ENCODE measurements at regions not wholly inside any gene's neighbourhood (a gene's known extent, or its start where the extent isn't known, plus 50 kb on each side); places are given as distances from the start of the nearest gene placed in this dataset.

DNA sequence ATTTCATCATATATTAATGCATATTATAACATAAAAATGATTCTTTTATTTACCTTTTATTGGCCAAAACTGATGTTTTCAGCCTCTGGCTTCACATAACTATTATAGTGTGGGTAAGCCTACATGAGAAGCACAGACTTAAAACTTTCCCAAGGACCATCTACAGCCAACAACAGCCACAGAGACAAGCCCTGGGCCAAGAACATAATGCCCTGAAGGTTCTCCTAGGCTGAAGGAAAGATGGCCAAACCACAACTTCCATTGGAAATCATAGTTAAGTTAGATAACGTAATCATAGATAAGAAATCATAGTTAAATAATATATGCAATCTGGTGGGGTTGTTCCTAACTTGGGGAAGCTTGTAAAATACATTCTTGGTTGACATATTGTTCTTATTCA is 280.0 kb upstream of the EMCN start:
- DNase-seq = no peak

- no peak for DNase-seq
These were observed 279.5 kb upstream of the EMCN start for GRCh38 chr4:100797356-100797755.

GRCh38 chr4:100796332-100796731 is 278.5 kb upstream of the EMCN start:
- no peak for DNase-seq

- no peak for DNase-seq
These were observed 277.8 kb upstream of the EMCN start for GRCh38 chr4:100795581-100795980.

DNA sequence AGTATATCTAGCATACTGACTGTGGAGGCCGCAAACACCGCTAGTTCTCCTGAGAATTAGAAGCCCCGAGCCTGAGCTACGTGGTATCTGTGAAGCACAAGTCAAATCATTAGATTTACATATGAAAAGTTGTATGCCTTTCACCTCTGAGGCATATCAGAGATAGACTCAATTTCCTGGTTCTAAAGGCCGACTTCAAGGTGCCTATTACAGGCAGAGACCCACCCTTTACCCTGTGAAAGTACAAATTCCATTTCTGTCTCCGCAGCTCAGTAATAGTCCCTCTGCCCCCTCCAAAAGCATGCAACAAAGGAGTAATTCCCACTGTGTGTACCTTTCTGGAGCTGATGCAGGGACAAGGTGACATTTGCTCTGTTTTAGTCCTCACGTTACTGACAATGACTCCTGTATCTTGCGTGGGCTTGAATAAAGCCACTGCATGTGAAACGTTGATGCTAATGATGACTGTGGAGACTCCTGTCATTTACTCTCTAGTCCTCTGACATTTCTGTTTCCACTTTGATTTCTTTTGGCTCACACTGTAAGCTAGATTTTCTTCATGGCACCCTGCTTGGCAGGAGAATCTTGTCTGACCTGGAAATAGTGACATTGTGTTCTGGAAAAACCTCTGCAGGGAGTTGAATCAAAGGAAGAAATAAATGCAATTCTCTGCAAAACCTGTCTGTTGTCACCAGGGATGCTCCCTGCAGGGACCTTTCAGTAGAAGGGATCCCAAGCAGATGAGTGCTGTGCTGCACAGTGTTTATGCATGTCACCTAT is 273.2 kb upstream of the EMCN start:
- no peak for DNase-seq

DNA sequence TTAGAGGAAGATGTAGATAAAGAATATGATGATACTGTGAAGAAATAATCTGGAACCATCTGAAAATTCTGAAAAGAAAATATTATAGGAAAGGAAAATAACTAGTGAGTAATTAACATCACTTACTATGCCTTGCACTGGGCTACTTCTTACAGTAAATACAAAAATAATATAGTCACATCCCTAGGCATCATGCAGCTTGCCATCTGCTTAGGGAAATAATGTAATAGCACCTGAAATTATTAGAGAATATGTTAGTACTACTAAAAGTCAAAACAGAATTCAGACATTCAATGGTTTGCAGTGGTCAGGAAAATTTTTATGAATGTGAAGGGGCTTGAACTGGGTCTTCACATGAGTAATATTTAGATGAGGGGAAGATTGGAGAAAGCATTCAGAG is 272.2 kb upstream of the EMCN start:
- no peak for DNase-seq

GRCh38 chr4:100786481-100786880 is 268.7 kb upstream of the EMCN start:
- no peak for DNase-seq

DNA sequence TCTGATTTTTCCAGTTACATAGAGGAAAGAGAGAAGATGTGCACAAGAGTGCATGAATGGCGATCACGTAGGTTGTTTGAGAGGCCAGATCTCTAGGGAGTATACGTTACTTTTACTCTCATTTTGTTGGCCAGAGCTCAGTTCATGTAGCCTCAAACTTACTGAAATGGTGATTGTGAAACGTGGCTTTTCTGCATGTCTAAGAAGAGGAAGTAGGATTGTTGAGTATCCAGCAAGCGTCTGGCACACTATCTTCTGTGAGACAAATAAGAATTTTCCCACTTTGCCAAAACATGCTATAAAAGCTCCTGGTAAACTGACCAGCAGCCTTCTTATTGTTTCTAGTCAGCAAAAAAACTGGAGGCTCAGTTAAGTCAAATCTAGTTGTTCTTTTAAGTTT is 264.5 kb upstream of the EMCN start:
- DNase-seq = no peak

DNA sequence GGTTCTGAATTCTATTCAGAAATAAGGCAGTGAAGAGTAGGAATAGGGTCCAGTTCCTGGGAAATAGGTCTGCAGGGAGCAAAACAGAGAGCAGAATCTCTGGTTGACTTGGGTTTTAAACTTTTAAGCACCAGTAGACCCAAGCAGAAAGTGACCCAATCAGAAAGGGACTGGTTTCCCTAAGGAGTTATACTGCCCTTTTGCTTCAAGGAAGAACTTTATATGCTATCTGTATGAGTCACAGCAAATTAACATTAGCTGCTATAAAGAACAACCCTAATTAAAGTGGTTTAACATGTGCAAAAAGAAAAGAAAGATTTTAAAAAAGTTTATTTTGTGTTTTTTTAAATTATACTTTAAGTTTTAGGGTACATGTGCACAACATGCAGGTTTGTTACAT is 263.6 kb upstream of the EMCN start:
- DNase-seq = no peak

- DNase-seq = no peak
These were observed 262.3 kb upstream of the EMCN start for GRCh38 chr4:100780126-100780525.

DNA sequence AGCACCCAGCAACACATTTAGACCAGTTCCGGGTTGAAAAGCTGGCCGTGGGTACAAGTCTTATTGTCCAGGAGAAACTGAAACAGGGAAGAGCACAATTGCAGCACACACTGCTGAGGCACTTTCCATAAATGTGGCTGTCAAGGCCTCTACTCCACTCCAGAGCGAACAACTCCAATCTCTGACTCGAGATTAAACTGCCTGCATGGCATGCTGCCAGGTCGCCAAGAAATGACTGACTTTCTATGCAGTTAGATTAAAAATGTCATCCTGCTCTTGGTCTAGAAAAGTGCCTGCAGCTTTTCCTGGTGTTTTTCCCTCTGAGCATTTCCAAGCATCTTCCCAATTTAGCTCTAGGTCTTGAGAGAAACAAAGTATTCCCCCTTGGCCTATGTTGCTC is 260.6 kb upstream of the EMCN start:
- no peak for DNase-seq

GRCh38 chr4:100762738-100763137 is 244.9 kb upstream of the EMCN start:
- no peak for DNase-seq

GRCh38 chr4:100754751-100755150 is 236.9 kb upstream of the EMCN start:
- DNase-seq = no peak

GRCh38 chr4:100746141-100746739 is 228.4 kb upstream of the EMCN start:
- no peak for DNase-seq

GRCh38 chr4:100742045-100742444 is 224.2 kb upstream of the EMCN start:
- DNase-seq = no peak

GRCh38 chr4:100739426-100739825 is 221.6 kb upstream of the EMCN start:
- no peak for DNase-seq

- no peak for DNase-seq
These were observed 220.7 kb upstream of the EMCN start for GRCh38 chr4:100738196-100739165.

DNA sequence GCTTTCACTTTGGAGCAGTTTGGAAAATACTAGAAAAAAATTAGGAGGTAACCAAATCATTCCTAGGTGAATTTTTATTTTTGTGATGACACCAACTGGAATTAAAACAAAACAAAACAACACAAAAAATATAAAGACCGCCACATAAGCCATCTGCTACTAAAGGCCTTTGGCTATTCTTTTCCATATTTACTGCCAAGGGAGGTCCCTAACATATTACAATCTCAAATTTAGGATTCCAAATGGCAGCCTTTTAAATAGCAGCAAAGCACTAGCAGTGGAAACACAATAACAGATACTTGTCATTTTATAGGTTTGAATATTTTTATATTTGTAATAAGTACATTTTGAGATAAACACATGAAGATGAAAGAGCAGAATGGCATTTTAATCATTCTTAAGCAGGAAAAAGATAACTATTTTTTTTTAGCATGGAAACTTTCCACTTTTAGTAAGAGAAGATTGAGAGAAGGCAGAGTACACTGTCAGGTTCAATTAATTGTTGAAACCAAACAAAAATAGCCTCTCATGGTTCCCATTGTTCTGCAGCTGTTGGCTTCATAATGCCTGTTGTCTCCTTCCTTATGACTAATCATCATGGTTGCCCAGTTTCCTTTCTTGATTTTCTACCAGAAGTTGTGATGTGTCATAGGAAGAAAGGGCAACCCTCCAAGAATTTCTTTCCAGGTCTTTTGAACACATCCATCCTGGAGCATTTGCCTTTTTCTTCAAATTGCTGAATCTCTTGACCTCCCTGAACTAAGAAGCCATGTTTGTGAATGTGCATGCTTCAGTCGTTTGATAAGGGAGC is 219.0 kb upstream of the EMCN start:
- DNase-seq = no peak

DNA sequence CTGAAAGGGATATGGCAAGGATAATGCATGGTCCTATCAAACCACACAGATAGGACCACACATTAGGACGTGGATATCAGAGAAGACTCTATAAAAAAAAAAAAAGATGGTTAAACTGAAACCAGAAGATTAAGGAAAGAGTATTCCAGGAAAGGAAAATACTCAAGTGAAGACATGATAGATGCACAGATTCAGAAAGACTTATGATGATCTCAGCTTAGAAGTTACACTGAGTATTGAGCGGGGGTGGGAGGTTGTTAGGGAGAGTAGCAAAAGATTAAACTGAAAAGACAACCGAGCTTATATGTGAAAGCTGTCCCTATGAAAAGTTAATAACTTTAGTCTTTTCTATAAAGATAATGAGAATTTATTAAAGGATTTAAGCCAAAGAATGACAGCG is 211.0 kb upstream of the EMCN start:
- no peak for DNase-seq

DNA sequence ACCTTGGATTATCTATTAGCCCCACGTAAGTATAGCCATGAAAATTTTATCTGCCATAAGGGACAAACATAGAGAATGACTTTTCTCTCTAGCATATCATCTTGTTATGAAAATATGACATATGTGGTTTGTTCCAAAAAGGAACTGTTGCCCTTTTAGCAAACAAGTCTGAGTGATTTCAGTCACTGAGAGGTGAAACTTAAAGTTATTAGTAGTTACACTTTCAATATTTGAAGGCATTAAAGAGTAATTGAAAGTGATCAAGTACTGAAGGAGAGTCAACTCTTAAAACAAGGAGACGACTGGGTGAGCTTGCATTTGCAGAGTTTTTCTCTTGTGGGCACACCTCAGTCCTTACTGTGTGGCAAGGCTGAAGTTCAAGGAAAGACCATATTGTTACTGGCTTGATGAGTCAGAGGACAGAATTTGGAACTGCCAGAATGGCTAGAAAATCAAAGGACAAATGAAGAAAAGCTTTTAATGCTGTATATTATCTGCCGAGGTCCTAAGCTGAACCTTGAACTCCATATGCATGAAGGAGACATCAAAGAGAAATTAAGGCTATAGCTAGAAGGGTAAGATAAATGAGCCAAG is 205.1 kb upstream of the EMCN start:
- no peak for DNase-seq

DNA sequence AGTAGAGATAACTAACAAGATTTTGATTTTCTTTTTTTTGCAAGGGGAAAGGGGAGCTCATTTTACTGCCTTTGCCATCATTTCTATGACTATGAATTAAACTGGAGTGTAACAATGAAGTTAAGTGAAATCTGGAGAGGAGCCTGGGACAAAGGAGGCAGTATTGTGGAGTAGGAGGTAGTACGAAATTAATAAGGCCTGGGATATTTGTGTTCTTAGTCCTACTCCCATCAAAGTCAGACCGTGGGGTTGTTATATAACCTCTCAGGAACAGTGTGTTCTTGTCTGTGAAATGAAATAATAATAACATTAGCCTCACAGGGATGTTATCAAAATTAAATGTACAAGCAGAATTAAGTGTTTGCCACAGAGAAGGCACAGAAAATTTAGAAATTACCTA is 204.3 kb upstream of the EMCN start:
- DNase-seq = no peak

DNA sequence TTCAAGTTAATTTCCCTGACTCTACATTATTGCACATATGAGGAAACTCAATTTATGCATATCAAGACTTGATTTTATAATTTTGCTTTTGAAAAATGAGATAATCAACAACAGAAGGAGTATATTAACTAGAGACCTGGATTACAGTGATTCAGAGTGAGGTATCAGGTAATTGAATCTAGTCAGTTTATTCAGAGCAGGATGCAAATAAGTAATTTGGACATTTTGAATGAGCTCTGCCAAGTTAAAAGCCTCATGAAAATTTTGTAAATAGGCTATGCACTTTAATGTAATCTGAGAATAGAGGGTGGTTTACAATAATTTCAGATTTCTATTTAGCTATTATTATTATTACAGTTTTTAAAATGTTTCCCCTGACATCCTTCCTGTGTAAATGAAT is 203.7 kb upstream of the EMCN start:
- no peak for DNase-seq

All from NCI-H2107 (cell line).